ENCODE measurements at regions not wholly inside any gene's neighbourhood (a gene's known extent, or its start where the extent isn't known, plus 50 kb on each side); places are given as distances from the start of the nearest gene placed in this dataset.

DNA sequence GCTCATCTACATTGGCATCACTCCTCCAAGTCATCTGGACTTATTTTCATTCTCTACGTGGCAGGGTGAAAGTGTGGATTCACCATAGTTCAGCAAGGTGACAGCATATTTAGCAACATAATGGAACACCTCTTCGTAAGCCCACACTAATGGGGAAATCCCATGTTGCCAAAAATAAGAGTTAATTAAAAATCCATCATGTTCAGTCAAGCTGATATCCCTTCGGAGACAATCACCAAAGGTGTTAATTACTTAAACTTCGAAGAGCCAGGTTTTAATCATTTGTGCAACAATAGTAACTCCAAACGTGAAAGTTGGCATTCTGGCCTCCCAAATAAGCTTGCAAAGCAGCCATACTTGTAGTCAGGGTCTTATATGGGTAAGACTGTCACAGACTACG is 242.9 kb downstream of the NSG2 start:
- DNase-seq (ENCODE audit: low spot score), result no peak

DNA sequence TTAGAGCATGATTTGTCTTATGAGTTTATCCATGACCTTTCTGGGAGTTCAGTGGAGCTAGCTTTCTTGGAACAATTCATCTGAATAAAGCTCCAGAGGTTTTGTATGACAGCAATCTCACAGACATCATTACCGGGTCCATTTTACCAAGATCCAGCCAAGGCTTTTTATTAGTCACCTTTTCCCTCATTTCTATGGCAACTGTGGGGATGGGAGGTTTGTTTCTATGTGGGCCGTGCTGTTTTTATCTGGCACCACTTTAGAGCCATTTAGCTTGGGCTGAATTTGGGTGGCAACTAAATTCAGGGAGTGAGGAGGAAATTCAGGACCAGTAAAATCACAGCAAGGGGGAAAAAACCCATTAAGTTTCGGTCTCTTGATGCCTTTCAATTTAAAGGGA is 245.7 kb downstream of the NSG2 start:
- no peak for DNase-seq (ENCODE audit: low spot score)

DNA sequence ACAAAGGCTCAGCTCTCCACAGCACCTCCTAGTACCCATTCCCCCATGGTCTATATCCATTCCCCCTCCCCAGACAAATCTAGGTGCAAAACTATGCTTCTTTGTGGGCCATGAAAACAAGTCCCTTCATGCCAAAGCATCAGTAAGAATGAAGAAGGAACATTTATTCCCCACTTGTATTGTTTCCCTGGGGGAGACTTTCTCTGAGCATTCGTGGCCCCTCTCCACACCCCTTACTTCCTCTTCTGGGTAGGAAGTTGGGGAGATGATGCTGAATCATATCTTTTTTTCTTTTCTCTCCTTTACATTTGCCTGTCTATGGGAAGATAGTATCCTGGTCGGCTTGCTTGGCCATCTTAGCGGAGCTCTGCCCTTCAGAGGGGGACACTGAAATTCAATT is 246.8 kb downstream of the NSG2 start:
- DNase-seq (ENCODE audit: low spot score), result no peak

DNA sequence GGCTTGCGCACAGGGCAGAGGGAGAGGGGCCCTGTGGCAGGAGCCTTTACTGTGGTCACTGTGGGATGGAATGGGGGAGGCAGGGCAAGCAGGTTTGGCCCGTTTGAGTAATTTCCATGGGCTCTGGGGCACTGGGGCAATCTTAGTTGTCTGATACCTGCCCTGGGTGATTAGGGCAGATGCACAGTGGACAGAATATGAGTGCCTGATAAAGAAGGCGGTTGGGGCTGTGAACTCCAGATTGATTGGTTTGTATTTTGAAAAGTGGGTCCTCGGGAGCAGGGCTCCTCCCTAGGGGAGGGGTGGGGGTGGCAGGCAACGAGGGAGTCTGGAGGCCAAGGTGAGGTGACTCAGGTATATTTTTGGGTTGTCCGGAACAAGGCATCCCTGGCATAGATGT is 247.5 kb downstream of the NSG2 start:
- DNase-seq (ENCODE audit: low spot score), result no peak

DNA sequence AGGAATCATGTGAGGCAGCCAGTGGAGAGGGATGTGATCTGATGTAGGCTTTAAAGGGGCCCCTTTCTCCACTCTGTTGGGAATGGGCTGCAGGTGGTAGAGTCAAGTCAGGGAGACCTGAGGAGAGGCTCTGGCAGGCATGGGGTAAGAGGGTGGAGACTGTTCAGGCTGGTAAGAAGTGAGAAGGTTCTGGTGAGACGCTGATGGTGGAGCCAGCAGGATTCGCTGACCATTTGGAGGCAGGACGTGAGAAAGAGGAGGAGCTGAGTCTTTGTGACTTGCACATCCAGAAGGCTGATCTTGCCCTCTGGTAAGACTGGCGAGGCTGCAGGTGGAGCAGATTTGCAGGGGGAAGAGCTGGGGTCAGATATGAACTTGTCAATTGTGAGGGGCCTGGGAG is 248.0 kb downstream of the NSG2 start:
- DNase-seq (ENCODE audit: low spot score), result no peak

DNA sequence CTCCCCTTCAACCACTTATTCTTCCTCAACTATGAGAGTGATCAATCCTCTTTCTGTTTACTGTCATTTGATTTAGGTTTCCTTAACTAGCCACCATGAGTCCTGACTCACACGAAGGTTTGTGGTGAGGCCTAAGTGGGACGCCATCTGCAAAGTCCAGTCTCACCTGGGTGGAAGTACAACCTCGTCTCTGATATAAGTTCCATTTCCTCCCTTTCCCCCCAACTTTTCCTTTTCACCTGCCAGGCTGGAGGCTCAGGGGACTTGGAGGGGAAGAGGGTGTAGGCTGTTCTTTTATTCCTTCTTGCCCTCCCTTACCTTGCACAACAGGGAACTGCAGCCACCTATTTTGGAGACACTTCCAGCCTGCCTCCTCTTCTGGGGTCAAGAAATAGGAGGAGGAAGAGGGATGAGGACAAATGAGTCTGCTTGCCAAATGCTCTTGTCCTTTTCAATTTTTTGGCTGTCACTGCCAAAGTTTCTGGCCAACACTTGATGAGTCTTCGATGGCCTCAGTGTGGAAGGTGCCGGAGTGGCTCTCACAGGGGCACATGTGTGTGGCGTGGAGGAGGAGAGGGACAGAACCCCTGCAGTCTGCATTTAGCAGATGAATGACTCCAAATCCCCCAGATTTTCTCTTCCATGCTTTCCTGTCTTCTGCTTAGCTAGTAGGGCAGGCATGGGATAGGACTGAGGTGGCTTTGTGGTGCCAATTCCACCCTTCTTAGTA is 249.6 kb downstream of the NSG2 start:
- DNase-seq (ENCODE audit: low spot score), result no peak

DNA sequence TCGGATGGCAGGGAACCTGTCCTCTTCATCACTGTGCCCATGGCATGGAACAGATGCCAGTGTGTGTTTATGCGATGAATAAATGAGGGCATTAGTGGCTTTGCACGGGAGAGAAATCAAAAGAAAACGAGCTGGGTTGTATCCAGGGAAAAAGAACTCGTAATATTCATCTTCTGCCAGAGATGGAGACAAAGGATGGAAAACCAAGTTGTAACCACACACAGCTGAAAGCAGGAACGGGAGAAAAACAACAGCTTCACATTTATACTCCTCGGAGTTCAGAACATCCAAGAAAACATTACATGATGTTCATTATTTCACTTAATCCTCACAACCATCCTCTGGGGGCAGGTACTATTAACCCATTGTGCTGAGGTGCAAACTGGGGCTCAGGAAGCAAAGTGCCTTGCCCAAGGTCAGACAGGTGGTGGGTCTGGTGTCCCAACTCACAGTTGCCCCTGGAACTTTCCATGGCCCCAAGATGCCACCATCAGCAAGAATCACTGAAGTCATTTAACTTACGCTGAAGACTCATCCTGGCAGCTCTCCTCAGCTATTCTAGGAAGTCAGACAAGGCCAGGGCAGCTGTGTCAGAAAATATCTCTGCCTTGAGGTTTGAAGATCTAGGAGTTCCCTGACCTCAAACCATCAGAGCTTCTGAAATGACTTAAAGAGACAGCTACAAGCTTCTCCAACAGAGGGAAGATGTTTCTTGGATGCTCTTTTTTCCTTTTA is 250.4 kb downstream of the NSG2 start:
- DNase-seq (ENCODE audit: low spot score), result no peak

DNA sequence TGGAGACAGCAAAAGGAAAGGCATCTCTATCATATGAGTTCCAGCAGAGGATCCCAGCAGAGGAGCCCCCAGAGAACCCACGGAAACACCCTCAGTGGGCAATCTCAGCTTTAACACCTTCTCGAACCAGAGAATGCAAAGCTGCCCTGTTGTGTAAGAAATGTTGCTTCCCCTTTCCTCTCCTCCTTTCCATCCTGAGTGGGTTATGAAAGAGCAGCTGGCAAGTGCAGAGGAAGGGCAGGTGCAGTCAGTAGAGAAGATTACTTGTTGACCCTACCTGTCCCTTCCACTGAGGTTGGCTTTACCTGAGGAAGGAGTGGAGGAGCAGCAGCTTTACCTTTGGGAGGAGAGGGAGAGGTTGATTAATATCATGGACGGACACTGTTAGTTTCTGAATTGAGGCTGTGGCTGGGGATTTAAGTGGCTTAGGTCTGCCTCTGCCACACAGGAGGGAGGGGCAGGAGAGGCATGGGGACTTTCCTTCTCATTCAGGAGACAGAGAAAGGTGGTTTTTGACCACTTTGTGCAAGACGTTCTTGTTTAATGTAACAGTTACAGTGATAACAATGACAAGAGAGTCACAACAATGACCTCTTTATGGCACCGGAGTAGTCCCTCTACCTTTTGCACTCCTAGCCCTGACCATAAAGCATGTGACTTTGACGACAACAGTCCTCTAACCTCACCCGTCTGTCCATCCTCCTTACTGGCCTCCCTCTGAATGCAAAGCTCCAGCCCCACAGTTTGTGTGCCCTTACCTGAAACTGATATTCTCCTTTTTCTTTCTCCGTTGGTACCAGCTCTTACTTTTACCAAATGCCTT is 254.8 kb downstream of the NSG2 start:
- DNase-seq (ENCODE audit: low spot score), result no peak

DNA sequence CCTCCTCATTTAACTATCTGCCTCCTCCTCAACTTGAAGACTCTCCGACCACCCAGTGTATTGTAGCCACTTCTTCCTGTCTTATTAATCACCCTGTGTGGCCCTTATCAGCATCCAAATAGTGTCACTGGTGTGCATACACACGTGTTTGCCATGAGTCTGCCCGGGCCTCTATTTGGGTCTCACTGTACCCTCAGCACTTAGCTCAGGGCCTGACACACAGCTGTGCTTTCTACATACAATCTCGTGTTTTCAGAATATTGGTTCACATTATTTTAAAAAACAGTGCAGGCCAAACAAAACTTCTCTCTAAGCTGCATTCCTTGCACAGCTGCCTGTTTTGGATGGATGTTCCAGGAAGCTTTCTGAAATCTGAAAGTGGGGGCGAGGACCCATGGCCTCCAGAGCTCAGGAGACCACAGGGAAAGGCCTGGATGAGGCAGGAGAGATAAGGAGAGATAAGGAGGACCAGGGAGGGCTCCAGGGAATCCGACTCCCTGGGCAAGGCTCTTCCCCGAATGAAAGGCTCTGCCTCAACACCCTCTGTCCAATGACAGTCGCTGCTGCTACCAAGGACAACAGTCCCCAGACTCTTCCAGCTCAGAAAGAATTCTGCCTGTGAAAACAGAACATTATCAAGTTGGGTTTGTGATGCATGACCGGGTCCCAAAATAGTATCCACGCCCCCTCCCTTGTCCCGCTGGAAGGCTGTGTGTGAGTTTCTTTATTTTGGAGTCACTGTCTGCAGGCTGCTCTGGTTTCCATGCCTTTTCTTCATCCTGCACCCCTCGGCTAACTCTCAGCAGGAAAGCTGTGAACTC is 255.6 kb downstream of the NSG2 start:
- DNase-seq (ENCODE audit: low spot score), result no peak

DNA sequence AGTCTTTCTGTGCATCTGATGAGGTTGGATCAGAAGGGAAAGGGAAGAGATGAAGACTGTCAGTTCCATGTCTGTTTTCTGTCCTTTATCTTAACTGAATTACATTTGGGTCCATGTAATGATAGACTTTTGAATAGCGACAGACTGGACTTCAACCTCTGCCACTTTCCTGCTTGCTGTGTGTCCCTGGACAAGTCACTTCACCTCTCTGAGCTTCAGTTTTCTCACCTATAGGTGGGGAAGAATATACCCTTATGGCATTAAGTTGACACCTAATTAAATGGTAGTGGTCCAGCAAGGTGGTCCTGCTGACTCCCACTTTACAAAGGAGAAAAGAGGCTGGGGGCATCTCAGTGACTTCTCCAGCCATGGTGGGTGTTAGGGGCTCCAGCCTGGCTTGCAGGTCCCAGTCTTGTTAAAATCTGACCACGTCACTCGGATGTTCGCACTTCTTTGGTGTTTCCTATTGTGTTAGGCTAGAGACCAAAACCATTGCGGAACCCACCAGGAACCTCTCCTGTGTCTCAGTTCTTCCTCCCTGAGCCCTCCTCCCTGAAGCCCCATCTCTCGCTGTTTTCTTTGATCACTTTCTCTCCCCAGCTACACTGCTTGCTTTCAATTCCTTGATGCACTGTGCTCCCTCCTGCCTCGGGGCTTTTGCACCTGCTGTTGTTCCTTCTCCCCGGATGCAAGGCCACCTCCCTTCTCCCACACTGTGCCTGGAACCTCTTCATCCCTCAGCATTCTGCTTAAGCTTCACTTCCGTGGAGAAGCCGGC is 256.5 kb downstream of the NSG2 start:
- no peak for DNase-seq (ENCODE audit: low spot score)

DNA sequence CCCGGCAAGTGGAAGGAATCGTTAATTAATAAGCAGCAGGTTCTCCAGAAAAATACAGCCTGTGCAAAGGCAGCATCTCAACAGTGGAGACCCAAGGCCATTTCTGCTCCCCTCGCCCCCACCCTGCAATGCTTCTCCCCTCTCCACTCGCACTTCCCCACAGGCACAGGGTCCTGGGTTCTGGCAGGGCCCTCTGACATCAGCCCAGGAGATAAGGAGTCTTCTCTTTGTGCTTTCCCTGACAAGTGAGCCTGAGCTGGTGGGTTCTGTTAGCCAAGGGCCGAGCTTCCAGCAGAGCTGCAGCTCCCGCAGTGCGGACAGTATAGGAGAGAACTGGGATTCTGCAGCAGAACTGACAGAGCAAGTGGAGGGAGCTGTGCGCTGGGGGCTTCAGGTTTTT is 257.5 kb downstream of the NSG2 start:
- DNase-seq (ENCODE audit: low spot score), result no peak

DNA sequence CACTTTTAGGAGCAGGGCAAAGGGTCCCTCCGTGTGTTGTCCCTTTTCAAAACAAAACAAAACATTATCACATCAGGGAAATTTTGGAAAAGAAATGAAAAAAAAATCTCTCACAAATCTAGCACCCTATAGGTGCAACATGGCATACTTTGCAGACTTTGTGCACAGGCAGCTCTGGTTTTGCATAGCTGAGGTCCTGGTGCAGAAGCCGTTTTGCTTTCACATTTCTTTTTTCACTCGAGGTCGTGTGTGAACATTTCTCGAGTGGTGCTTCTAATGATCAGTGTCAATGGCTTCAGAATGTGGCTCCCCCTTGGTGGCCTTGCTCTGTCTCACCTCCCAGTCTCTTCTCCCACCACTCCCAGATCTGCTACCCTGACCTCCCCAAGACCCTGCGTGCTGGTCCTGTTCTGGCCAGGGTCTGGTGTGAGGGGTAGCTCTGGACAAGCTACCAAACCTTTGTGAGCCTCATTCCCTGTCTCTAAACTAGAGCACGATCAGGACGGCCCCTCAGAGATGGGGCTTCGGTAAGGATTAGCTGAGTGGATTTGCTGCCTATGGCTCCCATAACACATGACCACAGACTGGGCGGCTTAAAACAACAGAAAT is 258.0 kb downstream of the NSG2 start:
- DNase-seq (ENCODE audit: low spot score), result no peak

DNA sequence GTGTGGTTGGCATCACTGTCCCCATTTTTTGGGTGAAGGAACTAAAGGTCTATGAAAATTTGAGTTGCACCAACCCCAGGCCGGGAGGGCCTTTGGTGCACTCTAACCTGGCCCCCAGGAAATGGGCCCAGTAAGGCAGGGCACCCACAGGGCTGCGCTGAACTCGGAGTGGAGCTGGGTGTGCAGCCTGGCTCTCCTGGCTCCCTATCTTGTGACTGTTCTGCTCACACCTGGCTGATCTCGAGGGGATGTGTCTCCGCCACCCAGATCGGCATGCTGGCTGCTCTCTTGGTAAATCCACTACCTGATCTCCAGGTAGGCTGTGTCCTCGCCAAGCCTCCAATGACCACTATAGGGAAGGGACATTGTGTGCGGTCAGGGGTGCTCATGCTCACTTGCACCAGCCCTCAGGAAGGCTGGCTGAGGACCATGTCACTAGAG is 259.8 kb downstream of the NSG2 start:
- no peak for DNase-seq (ENCODE audit: low spot score)

DNA sequence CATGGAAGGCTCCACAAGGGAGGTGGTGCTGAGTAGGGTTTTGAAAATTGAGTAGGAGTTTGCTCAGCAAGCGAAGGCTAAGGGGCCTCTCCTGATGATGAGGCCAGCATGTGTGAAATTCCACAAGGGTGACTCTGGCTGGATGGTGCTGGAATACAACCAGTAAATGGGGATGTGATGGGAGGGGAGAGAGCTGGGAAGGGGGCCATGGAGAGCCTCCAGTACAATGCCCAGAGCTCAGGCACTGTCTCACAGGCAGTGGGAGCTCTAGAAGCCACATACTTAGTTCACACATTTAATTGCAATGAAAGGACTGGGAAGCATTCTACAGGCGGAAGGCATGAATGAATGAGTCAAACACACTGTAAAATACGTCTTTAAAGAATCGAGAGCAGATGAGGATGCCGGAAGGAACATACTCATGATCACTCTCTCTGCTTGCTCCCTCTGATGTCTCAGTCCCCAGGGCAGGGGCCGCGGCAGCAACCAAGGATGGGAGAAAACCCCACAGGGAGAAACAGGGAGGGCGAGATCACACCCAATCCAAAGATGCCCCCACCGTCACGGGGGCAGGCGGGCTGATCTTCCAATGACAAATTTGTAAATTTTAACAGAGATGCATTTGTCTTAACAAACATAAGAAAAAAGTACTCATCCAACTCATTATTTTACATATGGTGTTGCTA is 261.0 kb downstream of the NSG2 start:
- DNase-seq (ENCODE audit: low spot score), result no peak

DNA sequence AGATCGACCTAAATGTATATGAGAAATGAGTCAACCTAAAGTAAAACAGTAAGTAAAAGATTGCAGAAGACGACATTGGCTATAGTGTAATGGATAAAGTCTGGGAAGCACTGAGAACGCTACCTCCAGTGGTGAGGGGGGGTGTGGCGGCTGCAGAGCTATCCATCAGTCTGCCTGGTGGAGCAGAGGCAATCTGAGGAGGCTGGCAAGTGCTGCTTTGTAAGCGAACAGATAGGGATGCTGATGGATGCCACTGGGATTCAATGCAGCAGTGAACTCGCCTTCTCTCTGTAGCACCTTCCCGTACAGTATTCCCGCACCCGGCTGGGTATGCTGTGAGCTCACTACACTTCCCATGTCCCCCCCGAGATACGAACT is 261.5 kb downstream of the NSG2 start:
- no peak for DNase-seq (ENCODE audit: low spot score)

DNA sequence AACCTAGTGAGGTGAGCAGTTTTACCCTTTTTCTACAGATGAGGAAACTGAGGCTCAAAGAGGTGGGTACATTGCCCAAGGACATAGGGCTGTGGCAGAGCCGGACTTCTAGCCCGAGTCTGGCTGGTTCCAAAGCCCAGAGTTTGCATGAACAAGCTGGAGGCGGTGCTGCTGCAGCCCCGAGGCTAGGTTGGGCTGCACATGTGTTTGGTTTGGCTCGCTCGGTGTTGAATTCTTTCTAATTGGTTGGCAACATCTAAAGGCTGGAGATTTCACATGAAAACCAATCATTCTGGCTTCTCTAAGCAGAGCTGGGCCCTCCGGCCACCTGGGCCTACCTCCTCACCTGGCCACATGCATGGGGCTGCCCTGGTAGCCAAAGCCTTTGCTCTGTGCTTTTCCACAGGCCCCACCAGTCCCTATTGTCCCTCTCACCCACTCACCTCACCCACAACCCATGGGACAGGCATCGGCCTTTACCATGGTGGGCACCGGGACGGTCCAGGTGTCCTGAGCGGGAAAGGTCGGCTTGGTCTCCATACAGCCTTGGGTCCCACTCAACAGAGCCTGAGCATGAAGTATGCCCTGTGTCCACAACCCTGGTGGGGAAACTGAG is 262.3 kb downstream of the NSG2 start:
- no peak for DNase-seq (ENCODE audit: low spot score)

DNA sequence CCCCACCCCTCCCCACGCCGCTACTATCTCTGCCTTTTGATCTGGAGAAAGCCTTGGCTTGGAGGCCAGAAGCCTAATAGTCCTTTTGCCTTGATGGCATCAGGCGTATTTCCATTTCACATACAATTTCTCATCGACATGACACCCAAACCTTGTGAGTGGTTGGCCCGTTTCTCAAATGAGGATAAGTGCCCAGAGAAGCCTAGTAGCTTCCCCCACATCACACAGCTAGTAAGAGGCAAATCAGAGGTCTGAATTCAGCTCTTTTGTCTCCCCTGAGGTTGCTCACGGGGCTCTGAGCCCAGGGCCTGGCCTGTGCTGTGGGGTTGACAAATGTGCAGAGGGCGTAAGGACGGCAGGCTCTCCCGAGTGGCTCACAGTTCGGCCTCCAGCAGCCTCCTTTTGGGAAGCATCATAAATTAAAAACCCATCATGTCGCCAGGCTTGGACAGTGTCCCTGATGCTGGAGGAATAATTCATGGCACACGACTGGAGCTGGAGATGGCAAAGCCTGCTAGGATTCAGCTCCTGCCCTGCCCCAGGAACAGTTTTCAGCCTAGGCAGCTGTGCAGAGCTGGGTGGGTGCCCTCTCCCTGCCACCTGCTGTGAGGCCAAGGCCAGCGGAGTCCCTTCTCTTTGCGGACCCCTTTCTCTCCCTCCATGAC is 263.8 kb downstream of the NSG2 start:
- no peak for DNase-seq (ENCODE audit: low spot score)

DNA sequence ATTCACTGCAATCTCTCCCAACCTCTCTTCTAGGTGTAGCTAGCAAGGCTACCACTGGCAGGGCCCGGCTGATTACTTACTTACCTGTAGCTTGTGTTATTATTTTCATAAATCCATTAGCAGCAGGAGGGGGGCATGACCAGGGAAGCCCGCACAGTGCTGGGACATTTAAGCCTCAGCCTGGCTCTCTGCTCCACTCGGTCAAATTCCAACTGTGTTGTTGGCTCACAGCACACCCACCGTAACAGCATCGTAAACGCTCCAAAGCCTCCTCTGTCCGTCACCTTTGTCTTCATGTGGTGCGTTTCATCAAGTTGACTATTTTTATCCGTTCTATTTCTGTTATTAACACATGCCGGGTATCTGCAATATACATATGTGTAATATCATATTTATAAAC is 264.7 kb downstream of the NSG2 start:
- no peak for DNase-seq (ENCODE audit: low spot score)

DNA sequence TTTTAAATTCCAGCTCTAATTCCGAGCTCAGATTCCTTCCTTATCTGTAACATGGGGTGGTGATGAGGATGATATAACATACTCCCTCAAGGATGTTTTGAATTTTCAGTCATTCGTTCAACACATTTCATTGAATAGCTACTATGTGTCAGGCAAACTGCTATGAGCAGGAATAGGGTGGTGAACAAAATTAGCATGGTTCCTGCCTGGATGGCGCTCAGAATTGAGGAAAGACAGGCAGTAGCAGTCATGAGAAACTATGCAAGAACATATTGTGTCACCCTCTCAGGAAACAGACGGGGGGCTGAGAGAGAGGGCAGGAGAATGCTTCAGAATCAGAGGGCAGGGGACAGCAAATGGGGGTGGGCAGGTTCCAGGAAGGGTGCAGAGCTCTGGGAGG is 265.2 kb downstream of the NSG2 start:
- no peak for DNase-seq (ENCODE audit: low spot score)
